ENCODE measurements at regions not wholly inside any gene's neighbourhood (a gene's known extent, or its start where the extent isn't known, plus 50 kb on each side); places are given as distances from the start of the nearest gene placed in this dataset.
"Not testable (repeated sequence)": the region's sequence is repeated elsewhere in the genome, so short reads cannot be mapped to it uniquely, and the experiment has no call there.

DNA sequence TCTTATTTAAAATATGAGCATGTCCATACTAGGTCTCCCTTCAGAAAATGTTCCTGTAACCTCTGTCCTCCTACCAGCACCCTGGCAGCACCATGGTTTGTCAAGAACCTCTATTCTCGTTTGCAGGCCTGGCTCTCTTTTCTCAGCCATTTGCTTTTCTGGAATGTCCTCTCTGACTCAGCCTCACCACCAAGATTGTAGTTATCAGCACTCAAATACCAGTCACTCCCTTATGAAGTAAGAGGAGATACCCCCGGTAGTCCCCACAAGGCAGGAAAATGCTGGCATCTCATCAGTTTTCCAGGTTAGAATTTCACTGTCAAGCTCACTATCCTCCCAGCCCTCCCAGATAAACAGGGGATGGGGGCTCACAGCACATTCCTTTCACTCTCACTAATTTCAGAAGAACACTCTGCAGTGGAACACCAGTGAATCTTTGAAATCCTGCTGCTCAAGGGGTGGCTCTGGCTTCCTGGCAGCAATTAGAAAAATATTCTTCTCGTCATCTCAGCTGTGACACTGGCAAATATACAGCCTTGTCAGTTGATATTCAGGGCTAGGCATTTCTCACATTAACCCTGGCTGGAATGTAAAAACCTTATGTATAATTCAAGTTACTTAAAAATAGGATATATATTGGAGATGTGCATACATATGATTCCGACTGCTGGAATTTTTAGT is 129.2 kb downstream of the TBX18 start:
- DNase-seq (ENCODE audit: low spot score): no peak

DNA sequence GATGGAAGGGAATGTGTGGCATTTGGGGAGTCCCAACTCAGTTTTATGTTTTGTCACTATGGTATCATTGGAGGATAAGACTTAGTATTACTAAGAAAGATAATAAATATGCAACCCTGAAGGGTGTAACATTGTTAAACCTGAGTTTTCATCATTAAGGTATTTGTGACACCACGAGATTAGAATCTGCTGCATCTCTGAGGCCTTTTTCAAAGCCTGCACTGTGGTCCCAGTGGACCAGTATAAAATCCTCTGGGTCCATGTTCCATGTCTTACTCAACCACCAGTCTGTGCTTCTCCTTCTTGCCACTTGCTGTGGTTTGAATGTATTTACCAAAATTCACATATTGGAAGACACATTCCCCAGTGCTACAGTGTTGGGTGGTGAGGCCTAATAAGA is 130.6 kb downstream of the TBX18 start:
- no peak for DNase-seq (ENCODE audit: low spot score)

DNA sequence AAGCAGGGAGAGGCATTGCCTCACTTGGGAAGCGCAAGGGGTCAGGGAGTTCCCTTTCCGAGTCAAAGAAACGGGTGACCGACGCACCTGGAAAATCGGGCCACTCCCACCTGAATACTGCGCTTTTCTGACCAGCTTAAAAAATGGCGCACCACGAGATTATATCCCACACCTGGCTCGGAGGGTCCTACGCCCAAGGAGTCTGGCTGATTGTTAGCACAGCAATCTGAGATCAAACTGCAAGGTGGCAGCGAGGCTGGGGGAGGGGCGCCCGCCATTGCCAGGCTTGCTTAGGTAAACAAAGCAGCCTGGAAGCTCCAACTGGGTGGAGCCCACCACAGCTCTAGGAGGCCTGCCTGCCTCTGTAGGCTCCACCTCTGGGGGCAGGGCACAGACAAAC is 137.9 kb downstream of the TBX18 start:
- DNase-seq (ENCODE audit: low spot score): not testable (repeated sequence)

DNA sequence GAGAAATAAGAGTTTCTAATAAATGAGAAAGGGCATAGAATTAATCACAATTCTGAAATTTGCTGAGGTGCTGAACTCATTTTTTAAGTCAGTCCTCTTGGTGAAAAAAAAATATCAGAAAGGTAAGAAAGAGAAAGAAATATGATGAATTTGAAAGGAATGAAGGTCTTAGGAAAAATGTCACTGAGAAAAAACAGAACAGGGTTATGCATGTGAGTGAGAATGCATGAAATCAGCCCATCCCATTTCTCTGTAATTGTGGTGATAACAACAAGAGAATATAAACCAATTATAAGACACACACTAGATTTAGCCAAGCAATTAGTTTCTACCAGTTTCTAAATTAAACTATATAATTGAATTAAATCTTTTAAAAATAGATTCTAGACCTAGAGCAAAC is 138.9 kb downstream of the TBX18 start:
- no peak for DNase-seq (ENCODE audit: low spot score)

DNA sequence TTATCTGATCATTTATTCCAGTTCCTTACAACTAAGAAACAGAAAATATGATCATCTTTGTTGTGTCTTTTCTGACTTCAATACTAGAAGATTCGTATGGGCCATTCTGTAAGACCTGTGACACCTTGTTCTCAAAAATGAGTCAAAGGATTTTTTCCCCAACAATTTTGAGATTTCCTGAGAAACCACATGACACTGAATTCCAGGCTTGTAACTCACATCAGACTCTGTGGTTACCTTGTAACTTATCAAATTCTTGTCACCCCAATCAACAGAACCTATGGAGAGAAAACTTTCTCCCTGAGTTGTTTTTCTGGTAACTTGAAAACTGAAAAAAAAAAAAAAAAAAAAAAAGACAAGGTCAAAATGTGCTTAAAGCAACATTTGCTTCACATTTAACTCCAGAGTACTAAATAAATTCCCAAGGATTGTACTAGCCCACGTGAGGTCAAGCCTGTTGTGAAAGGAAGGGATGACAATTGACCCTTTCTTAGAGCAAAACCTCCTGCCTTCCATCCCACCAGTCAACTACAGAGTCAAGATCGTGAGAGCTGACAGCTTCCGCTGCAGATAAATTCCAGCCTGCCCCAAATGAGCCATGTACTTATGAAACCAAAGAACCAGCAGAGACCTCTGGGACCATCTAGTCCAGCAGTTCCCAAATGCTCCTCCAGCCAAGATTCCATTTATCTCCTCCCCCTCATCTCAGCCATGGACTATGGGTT is 140.3 kb downstream of the TBX18 start:
- no peak for DNase-seq (ENCODE audit: low spot score)

DNA sequence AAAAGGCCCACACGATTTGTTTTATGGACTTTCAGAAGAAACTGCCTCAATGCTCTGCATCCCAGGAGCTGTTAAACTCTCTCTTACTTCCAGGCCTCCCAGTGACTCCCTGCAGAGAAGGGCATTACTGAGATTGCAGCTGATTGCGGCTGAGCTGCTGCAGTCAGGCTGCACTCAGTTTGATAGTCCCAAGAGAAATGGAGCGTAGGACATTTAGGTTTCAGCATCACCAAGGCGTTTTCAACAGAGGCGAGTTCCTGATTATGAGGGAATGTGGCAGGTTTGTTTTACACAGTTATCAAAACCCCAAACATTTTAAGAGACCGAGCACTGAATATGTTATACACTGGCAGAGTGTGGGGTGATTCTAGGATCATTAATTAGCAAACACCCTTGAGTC is 145.6 kb downstream of the TBX18 start:
- DNase-seq (ENCODE audit: low spot score): no peak

DNA sequence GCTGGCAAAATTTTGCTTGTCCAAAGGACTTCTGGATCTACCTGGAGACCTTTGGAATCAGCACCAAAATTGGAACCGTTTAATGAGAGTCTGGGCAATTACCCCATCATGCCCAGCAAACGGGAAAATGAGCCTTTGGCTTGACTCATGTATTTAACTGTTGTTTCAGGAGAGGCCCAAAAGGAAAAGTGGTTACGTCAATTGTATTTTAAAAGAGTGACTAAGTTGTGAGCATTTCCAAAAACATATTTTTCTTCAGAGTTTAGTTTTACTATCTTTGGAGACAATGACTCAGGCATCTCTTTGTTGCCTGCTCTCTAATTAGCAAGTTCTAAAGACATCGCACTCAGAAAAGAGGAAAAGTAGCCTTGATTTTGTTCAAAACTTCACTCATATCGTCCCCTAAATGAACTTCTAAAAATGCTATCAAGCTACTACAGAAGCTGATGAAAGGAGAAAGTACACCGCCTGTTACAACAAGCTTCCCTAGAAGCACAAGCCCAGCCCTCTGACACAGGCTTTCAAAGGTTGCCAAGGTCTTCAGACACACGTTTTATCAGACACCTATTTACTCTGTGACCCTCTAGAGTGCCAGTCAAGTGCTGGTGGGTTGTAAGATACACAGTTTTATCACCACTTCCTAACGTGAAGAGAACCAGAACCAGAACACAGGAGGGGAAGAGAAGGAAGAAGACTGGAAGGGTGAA is 146.2 kb downstream of the TBX18 start:
- DNase-seq (ENCODE audit: low spot score): no peak

DNA sequence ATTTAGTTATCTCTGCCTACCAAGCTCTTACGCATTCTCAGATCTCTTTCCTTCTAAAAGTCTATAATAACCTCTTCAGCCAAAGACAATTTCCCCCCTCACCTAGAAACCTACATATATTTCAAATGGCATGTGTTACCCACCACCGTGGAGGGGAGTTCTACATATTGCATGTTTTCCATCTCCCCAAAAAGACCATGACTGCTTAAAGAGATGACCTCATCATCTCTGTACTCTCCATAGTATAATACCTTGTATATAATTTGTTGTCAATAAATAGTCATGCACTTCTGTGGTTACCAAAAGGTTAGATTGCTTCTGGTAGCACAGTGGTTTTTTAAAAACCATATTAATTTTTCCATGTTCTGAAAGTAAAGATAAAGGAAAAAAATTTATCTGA is 148.4 kb downstream of the TBX18 start:
- DNase-seq (ENCODE audit: low spot score): no peak

DNA sequence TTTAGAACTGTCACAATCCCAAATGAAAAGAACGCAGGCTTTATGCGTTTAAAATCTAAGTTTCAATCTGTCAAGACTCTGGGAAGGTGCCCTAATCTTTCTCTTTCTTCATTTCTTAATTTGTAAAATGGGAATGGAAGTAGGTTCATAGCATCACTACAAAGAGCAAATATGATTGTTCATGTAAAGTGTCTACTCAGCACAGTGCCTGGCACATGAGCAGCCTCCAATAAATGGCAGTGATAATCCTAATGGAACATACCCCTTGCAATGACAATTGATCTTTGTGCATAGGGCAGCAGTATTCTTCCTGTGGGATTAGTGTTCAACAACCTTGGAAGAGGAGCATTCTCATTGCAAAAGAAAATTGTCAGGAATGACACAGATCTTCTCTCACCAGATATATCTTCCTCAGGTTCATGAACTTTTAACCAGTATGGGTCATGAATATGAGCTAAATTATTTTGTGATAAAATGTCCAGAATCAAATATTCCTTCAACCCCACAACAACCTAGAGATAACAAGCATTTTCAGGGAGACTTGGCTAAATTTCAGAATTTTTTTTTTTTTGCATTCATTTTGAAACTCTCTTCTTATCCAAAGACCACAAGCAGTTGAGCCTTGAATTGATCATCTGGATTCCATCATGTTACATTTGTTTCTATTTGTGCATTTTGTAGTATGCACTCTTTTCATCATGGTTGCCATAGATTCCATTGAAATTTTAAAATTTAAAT is 149.1 kb downstream of the TBX18 start:
- no peak for DNase-seq (ENCODE audit: low spot score)

DNA sequence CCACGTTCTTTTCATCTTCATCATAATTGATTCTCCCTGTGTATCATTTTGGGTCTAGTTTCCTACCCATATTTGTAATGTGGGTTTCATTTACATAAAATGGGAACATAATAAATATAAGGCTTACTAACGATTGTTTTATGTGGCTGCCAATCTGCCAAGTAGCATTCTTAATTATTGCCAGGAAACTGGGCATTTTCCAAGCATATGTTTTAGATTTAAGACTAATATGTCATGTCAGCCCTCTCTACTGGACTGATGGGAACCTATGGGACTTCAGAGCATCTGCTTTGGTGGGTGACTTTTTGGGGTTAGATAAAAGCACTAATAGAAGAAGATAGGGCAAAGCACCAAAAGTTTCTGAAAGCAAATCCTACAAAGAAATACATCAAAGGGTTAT is 157.5 kb downstream of the TBX18 start:
- no peak for DNase-seq (ENCODE audit: low spot score)

DNA sequence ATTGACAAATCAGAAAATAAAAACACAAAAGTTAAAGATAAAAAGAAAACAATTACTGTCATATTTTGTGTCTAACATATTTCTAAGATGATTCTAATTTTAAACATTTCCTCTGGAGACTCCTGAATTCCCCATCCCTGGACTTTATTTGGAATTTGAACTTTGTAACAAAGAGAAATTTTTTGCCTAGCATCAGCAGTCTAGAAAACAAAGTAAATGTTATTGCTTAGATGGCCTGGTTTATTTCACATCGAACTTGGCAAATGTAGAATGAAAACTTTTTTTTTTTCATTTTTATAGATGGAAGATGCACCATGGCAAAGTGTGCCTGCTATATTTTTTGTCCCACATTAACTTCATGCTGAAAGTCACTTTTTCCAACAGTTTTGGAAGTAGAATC is 159.1 kb downstream of the TBX18 start:
- no peak for DNase-seq (ENCODE audit: low spot score)

DNA sequence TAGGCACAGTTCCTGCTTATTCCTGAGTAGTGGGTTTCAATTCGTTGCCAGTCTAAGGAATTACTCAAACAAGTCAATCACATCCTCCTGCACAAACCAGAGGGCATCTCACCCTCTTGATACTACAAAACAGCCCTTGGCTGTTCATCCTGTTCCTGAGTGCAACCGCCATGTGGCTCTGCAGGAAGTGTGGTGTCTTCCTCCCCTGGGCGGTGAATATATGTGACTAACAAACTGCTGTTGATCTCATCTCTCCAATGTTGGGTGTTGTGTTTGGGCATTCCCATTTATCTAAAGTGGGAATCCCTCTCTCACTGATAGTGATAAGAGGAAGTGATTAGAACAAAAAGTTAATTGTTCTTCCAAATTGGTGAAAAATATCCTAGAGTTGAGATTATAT is 163.0 kb downstream of the TBX18 start:
- no peak for DNase-seq (ENCODE audit: low spot score)

DNA sequence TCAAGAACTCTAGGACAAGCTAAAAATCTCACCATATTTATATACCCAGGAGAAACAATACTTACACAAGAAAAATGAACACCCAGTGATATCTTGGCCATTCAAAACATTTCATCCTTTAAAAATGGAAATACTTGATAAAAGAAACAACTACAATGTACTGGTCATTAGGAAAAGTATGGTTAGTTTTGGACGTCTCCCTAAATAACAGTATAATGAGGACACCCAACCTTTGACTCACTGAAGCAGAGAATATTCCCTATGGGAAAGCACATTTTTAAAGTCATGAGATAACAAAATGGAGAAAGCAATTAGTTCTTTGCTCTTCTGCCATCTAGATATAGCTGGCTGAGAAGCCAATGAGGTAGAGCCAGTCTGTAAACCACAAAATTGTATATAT is 164.4 kb downstream of the TBX18 start:
- no peak for DNase-seq (ENCODE audit: low spot score)

DNA sequence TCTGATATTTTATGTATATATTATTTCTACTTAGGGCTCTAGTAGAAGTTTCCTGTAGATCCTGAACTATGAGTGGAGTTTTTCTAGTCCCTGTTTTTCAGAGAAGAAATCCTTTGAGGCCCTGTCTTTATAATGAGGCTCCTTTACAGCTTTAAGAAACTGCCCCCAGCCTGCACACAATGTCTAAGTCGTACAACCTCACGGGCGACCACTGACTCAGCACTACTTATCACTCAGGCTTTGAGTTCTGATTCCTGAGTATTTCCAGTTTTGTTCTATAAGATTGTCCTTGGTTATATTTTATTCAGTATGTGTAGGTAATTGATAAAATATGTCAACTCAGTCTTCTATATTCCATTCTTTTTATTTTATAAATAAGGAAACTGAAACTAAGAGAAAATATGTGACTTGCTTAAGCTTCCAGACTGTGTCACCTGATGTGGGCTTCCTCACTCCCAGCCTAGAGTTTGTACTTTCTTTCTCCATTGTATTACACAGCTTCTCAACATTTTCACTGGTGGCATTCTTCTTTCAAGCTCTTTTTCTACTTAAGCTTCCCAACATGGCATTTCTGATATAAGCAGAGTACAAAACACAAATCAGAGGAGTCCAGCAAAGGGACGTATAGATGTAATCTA is 167.0 kb downstream of the TBX18 start:
- DNase-seq (ENCODE audit: low spot score): no peak

DNA sequence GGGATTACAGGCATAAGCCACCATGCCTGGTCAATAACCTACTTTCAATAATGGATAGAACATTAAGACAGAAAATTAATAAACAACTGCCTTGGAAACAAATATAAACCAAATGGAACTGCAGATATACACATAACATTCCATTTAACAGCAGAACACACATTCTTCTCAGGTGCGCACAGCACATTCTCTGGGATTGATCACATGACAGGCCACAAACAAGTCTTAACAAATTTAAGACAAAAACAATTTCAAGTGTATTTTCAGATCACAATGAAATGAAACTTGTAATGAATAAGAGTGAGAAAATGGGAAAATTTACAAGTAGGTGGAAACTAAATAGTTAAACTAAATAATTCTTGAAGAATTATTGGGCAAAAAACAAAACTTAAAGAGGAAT is 167.9 kb downstream of the TBX18 start:
- DNase-seq (ENCODE audit: low spot score): no peak

DNA sequence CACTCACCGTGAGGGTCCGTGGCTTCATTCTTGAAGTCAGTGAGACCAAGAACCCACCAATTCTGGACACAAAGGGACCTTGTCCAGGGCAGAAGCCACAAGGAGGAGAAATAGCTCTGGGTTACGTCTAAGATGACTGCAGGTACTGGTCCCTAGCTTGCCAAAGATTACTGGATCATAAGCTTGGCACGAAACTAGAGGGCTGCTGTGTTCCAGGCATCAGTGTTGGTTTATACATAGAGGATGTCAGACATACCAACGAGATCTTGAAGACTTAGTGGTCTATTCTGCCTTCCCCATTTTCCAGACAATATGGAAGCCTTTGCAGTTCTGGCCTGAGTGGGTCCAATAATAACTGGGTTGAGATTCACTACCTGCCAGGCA is 175.7 kb downstream of the TBX18 start:
- DNase-seq (ENCODE audit: low spot score): no peak

DNA sequence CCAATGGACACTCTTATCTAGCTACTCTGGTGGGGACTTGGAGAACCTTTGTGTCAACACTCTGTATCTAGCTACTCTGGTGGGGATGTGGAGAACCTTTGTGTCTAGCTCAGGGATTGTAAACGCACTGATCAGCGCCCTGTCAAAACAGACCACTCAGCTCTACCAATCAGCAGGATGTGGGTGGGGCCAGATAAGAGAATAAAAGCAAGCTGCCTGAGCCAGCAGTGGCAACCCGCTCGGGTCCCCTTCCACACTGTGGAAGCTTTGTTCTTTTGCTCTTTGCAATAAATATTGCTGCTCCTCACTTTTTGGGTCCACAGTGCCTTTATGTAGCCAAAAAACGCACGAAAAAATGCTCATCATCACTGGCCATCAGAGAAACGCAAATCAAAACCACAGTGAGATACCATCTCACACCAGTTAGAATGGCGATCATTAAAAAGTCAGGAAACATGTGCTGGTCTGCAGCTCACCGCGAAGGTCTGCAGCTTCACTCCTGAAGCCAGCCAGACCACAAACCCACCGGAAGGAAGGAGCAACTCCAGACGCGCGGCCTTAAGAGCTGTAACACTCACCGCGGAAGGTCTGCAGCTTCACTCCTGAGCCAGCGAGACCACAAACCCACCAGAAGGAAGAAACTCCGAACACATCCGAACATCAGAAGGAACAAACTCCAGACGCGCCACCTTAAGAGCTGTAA is 176.3 kb downstream of the TBX18 start:
- DNase-seq (ENCODE audit: low spot score): not testable (repeated sequence)

DNA sequence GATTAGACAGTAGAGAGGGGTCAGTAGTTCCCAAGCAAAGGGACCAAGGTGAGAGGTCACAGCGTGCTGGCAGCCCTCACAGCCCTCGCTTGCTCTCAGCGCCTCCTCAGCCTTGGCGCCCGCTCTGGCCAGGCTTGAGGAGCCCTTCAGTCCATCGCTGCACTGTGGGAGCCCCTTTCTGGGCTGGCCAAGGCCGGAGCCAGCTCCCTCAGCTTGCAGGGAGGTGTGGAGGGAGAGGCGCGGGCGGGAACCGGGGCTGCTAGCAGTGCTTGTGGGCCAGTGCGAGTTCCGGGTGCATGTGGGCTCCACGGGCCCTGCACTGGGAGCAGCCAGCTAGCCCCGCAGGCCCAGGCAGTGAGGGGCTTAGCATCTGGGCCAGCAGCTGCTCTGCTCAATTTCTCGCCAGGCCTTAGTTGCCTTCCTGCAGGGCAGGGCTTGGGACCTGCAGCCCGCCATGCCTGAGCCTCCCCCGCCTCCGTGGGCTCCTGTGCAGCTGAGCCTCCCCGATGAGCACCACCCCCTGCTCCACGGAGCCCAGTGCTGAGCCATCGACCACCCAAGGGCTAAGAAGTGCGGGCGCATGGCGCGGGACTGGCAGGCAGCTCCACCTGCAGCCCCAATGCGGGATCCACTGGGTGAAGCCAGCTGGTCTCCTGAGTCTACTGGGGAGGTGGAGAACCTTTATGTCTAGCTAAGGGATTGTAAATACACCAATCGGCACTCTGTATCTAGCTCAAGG is 177.0 kb downstream of the TBX18 start:
- DNase-seq (ENCODE audit: low spot score): peak; percentile 82

DNA sequence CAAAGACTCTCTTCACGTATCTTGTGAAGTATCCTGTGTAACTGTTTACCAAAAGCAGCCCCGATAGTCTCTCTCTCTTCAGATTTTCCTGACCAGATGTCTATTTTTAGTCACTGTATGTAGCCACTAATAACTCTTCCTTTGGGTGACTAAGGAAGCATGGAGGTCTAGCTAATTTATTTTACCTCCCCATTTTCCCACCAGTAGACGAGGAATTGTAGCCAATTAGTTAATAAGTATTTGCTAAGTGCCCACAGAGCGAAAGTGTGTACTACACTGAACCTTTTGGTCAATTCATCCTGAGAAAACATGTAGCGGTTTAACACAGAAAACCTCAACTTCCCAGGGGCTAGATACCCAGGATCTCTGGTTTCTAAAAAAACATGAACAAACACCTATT is 180.6 kb downstream of the TBX18 start:
- DNase-seq (ENCODE audit: low spot score): no peak

DNA sequence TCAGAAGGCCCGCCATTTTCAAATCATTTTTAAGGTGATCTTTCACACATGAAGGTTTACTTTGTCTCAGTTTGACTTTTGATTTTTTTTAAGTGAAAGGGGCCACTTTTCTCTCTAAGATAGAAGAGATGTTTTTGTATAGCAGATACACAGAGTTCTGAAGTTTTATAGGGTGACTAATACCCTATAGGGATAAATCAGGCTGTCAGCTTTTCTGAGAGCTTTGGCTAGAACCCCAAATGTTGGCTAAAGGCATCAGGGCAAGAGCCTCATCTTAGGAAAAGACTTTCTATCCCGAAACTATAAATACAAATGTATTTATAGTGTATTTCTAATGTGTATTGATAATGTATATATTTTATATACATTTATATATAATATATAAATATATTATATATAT is 181.4 kb downstream of the TBX18 start:
- DNase-seq (ENCODE audit: low spot score): no peak

Measured in mesenteric fat pad (tissue), 1 donor.